Activated CD8-positive, alpha-beta memory T cell treated with anti-CD3 and anti-CD28 coated beads, Interleukin-2, amount 50 U/mL, for 24 hours (primary cell): ENCODE measurements at regions not wholly inside any gene's neighbourhood (a gene's known extent, or its start where the extent isn't known, plus 50 kb on each side); places are given as distances from the start of the nearest gene placed in this dataset.
"Not testable (repeated sequence)": the region's sequence is repeated elsewhere in the genome, so short reads cannot be mapped to it uniquely, and the experiment has no call there.

Experiments
- DNase-seq: peaks from one replicate; pipeline ENCODE4 v3.0.0-alpha.2; 2020; ENCODE audit errors: extremely low read depth

DNA sequence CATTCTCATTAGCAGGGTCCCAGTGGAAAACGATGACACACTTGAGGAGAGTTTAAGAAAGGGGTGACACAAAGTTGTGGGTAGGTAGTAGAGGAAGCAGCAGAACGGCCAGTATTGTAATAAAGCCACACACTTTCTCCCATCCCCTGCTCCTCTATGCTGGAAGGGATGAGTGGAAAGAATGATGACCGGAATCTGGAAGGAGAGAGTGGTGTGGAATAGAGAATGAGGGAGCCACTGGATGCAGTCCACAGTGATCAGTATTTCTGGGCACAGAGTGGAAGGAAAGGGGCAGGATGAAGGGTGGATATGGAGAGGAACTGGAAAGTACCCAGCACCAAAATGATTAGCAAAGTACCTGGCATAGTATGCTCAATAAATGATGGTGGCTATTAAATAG lies 133.8 kb upstream of the DAB2 start:
- DNase-seq, result no peak

GRCh38 chr5:39555788-39556187 lies 131.0 kb upstream of the DAB2 start:
- no peak for DNase-seq

- DNase-seq, result no peak
These were observed 122.9 kb upstream of the DAB2 start for GRCh38 chr5:39547553-39548154.

DNA sequence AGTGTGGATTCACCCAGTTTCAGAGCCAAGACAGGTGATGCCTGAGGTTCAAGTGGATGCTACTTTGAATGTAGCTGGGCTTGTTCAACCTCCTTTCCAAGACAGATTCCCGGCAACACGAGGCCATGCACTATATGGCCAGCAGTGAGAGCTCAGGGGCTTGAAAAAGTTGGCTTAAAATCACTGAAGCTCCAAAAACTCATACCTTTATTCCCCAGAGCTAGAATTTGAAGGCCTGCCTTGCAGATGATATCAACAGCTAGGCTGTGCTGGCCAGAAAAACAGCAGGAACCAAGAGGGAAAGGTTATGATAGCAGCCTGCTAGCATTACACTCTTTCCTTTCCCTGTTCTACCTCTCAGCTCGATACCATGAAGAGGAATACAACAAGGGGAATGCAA lies 120.2 kb upstream of the DAB2 start:
- no peak for DNase-seq

GRCh38 chr5:39543335-39543734 lies 118.6 kb upstream of the DAB2 start:
- no peak for DNase-seq

DNA sequence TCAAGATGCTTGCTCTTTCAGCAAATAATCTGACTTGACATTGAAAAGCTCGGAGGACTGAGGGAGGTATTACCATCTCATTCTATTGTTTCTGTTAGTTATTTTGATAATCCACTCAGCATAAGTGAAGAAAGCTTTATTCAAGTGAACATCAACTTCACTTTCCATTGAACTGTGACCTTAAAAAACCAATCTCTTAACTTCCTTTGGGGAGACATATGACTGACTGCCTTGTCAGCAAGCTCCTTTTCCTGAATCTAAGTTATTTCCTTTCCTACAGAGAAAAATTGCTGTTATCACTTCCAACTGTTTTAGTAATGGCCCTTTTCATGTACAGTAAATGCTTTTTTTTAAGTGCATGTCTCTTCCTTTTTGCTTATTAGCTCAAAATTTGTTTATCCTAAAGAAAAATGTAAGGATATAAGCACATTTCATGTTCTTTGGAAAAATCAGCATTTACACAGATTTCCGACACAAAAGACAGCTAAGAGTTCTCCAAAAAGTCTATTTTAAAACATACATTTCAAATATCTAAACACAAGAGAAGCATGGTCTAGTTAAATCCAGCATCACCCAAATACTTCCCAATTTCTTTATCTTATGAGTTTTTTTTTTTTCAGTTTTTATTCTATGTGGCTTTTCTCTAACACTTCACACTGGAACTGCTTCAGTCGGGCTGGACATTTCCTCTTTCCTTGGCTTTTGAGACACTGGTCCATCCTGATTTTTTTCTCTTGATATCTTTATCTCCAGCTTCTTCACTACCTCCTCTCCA lies 117.9 kb upstream of the DAB2 start:
- DNase-seq, result no peak

- no peak for DNase-seq
These were observed 117.1 kb upstream of the DAB2 start for GRCh38 chr5:39541920-39542319.

- DNase-seq, result no peak
These were observed 114.7 kb upstream of the DAB2 start for GRCh38 chr5:39539470-39539869.

DNA sequence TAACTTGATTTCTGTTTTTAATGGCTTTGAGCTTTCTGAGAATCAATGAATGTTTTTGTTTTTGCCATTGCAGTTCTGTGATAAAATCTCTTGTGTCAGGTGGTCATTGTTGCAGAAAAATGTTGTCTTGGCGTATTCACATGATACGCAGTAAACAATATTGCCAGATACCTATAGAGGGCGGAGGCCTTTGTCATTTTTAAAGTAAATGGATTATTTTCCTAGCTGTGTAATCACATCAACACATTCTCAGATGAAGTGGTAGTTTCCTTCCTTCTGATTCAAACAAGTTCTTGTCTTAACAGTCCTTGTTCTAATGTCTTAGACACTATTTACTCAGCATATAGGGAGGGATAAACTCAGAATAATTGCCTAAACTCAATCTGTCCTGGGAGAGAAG lies 109.9 kb upstream of the DAB2 start:
- no peak for DNase-seq

GRCh38 chr5:39533749-39534148 lies 109.0 kb upstream of the DAB2 start:
- no peak for DNase-seq

GRCh38 chr5:39532511-39532910 lies 107.7 kb upstream of the DAB2 start:
- DNase-seq, result no peak

DNA sequence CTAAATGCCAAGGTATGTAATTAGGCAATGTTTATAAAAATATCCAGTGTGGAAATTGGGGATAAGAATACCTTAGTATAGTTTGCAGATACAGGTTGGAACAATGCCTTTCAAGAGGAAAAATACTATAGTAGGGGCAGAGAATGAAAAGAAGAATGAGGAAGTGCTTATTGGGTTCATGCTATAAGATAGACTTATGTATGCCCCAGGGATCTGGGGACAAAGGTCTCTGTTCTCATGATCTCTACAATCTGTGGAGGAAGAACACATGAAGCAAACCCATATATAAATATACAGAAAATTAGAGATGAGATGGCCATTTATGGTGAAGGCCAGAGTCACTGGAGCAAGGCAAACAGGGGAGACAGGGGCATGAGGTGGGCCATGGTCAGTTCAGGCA lies 106.5 kb upstream of the DAB2 start:
- DNase-seq, result no peak

GRCh38 chr5:39526914-39527477 lies 102.2 kb upstream of the DAB2 start:
- DNase-seq, result no peak

DNA sequence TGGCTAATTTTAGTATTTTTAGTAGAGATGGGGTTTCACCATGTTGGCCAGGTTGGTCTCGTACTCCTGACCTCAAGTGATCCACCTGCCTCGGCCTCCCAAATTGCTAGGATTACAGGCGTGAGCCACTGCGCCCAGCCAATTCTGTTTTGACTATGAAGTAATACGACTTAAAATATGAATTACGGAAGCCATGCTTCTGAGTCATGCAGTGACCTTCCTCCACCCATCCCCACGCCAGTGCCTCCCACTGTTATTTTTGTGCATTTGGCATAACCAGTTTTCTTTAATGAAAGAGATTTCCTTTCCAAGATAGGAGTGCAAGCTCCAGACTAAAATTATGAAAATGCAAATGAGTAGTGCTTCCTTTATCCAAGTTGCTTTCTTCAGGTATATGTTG lies 101.0 kb upstream of the DAB2 start:
- not testable (repeated sequence) for DNase-seq

DNA sequence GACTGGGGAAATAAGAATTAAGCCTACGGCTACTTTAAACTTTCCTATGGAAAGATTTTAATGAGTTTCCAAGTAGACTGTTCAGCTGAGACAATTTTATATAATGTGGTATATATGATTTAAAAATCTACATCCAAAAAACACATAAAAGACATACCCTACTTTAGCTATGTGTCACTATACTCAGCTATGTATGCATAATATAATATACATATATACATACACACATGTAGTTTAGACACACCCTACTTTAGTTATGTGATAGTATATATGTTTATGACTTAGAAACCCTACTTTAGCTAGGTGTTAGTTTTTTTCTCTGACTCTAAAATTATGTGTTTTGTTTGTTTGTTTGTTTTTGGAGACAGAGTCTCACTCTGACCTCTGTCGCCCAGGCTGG lies 100.5 kb upstream of the DAB2 start:
- DNase-seq, result no peak

- no peak for DNase-seq
These were observed 99.0 kb upstream of the DAB2 start for GRCh38 chr5:39523821-39524220.

DNA sequence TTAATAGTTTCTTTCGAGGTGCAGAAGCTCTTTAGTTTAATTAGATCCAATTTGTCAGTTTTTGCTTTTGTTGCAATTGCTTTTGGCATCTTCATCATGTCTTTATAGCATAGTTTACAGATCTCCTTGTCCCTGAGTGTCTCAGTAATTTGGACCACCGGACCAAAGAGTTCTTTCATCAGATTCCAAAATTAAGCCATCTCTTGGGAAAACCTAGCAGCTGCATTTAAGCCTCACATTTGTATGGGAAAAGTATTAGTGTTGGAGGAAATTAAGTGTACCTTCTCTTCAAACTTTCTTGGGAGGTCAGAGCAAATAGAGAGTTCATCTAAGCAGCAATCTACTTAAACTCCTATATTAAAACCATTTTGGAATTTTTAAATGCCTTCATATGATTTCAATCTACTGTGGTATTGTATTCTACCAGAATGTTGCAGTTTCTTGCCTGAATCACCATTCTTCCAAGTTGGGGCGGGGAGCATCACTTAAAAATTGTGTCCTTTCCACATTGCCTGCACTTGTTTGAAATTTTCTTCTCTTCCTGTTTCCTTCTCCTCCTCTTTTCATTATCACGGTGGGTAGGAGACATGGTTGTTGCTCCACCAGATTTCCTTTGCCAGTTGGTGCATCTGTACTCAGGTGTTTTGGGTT lies 97.3 kb upstream of the DAB2 start:
- no peak for DNase-seq

DNA sequence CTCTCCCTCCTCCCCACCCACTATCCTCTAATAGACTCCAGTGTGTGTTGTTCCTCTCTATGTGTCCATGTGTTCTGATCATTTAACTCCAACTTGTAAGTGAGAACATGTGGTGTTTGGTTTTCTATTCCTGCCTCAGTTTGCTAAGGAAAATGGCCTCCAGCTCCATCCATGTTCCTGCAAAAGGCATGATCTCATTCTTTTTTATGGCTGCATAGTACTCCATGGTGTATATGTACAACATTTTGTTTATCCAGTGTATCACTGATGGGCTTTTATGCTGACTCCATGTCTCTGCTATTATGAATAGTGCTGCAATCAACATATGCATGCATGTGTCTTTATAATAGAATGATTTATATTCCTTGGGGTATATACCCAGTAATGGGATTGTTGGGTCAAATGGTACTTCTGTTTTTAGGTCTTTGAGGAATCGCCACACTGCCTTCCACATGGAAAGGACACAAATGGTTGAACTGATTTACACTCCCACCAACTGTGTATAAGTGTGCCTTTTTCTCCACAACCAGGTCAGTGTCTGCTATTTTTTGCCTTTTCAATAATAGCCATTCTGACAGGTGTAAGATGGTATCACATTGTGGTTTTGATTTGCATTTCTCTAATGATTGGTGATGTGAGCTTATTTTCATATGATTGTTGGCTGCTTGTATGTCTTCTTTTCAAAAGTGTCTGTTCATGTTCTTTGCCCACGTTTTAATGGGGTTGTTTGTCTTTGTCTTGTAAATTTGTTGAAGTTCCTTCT lies 96.5 kb upstream of the DAB2 start:
- DNase-seq, result no peak

GRCh38 chr5:39520232-39520572 lies 95.4 kb upstream of the DAB2 start:
- DNase-seq, result no peak

DNA sequence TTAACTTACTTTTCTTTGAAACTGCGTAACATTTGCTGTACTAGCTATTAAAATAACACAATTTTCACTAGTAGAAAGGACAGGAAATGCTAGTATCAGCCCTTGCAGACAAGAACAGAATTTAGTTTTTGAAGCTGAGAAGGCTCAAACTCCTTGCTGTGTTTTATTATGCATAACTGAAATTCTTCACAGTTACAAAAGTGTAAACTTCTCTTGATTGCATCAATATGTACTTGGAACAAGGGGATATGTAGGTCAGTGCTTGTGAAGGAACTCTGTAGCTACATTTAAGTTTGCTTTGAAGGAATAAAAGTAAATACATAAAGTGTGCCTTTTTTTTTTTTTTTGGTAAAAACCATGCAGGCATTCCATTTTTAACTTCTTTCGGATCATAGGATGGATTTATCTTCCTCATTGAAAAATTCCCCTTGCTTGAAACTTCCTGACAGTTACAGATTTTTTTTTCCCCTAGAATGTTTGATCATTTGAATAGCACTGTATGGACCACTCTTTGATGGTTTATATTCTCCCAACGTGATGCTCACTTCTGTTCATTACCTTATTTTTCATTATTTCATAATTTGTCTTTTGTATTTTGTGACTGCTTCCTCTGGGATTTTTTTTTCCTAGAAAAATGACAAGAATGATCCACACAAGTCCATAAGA lies 94.9 kb upstream of the DAB2 start:
- DNase-seq, result no peak

DNA sequence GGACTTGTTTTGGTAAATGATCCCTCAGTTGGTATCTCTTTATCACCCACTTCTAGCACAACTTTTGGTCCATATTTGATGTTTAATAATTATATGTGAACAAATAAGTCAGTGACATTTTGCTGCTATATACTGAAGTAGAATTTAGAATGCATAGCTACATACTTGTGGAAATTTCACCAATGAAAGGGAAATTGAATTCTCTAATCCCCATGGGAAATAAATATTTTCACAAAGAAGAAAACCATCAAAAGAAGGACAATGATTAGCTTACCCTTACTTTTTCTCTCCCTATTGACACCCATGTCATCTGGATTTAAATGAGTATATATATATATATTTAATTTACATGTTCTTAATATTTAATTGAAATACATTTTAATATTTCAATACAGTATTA lies 94.3 kb upstream of the DAB2 start:
- no peak for DNase-seq

DNA sequence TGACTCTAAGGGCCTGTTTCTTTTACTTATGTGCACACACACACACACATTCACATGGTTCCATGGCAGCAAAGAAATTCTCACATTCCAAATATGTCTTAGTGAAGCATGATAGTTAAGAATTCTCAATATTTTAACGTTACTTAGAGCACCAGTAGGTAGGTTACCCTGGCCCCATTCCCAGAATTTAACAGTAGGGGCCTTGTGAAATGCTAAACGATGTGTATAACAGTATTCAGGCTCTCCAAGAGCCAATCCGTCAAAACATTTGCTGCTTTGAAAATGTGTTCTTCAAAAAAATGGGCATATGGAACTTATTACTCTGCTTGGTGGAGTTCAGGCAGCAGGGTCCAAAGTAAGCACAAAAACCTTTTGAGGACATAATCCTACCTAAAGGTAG lies 93.7 kb upstream of the DAB2 start:
- no peak for DNase-seq
